ENCODE measurements at regions not wholly inside any gene's neighbourhood (a gene's known extent, or its start where the extent isn't known, plus 50 kb on each side); places are given as distances from the start of the nearest gene placed in this dataset.

- TF ChIP-seq CTCF (IDR thresholded peaks at IDR 0.05; ENCODE audit: insufficient read depth, low read length, missing control alignments), result no peak
- H3K4me3 ChIP-seq (ENCODE audit: low read depth, low read length), result no peak overlapping the region
- DNase-seq (ENCODE audit: low read depth, low spot score), result no peak
- ChIA-PET CTCF (no interaction called here), POLR2A (no interaction called here)
Observed at GRCh38 chr1:216960716-216961115, 237.5 kb upstream of the ESRRG start.

- no peak overlapping the region for H3K4me3 ChIP-seq (ENCODE audit: low read depth, low read length)
- no peak for TF ChIP-seq CTCF (IDR thresholded peaks at IDR 0.05; ENCODE audit: insufficient read depth, low read length, missing control alignments)
- no peak for DNase-seq (ENCODE audit: low read depth, low spot score)
- ChIA-PET CTCF (no interaction called here), POLR2A (no interaction called here)
Observed at GRCh38 chr1:216958569-216958968, 235.3 kb upstream of the ESRRG start.

GRCh38 chr1:216953495-216953894, 230.3 kb upstream of the ESRRG start:
- no peak overlapping the region for H3K4me3 ChIP-seq (ENCODE audit: low read depth, low read length)
- ChIA-PET CTCF (no interaction called here), POLR2A (no interaction called here)
- no peak for TF ChIP-seq CTCF (IDR thresholded peaks at IDR 0.05; ENCODE audit: insufficient read depth, low read length, missing control alignments)
- no peak for DNase-seq (ENCODE audit: low read depth, low spot score)

- no peak for TF ChIP-seq CTCF (IDR thresholded peaks at IDR 0.05; ENCODE audit: insufficient read depth, low read length, missing control alignments)
- POLR2A ChIA-PET, result no interaction called here
- CTCF ChIA-PET, result no interaction called here
- no peak for DNase-seq (ENCODE audit: low read depth, low spot score)
- H3K4me3 ChIP-seq (ENCODE audit: low read depth, low read length), result no peak overlapping the region
Observed at GRCh38 chr1:216952864-216953263, 229.6 kb upstream of the ESRRG start.

GRCh38 chr1:216945538-216946080, 222.4 kb upstream of the ESRRG start:
- no peak for DNase-seq (ENCODE audit: low read depth, low spot score)
- CTCF ChIA-PET, result no interaction called here
- POLR2A ChIA-PET, result no interaction called here
- no peak for TF ChIP-seq CTCF (IDR thresholded peaks at IDR 0.05; ENCODE audit: insufficient read depth, low read length, missing control alignments)
- no peak overlapping the region for H3K4me3 ChIP-seq (ENCODE audit: low read depth, low read length)

GRCh38 chr1:216944864-216945510, 221.8 kb upstream of the ESRRG start:
- ChIA-PET CTCF (no interaction called here), POLR2A (no interaction called here)
- no peak for TF ChIP-seq CTCF (IDR thresholded peaks at IDR 0.05; ENCODE audit: insufficient read depth, low read length, missing control alignments)

More at GRCh38 chr1:216944864-216945510, 221.8 kb upstream of the ESRRG start:
- DNase-seq (ENCODE audit: low read depth, low spot score), result no peak
- H3K4me3 ChIP-seq (ENCODE audit: low read depth, low read length), result no peak overlapping the region
